NCI-H524 (cell line): ENCODE measurements at regions not wholly inside any gene's neighbourhood (a gene's known extent, or its start where the extent isn't known, plus 50 kb on each side); places are given as distances from the start of the nearest gene placed in this dataset.
A peak's percentile ranks its signal among the peaks of the same experiment; 100 is the strongest.
"Not testable (repeated sequence)": the region's sequence is repeated elsewhere in the genome, so short reads cannot be mapped to it uniquely, and the experiment has no call there.

Experiments
- DNase-seq, 2 experiments: peaks; one replicate each; lab custom pipeline; 2025; lab: John Stamatoyannopoulos, UW

DNA sequence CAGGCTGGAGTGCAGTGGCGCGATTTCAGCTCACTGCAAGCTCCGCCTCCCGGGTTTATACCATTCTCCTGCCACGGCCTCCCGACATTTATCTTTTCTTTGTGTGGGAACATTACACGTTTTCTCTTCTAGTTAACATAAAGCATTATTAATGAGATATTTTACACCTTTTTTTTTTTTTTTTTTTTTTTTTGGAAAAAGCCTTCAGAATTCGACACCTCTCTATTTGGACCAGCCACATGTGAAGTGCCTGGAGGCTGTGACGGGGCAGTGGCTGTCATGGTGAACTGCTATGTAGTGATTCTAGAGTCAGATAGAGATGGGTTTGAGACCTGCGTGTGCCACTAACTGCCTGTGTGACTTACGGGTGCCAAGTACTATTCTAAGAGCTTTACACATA is 64.3 kb downstream of the SMIM38 start:
- no peak for DNase-seq

DNA sequence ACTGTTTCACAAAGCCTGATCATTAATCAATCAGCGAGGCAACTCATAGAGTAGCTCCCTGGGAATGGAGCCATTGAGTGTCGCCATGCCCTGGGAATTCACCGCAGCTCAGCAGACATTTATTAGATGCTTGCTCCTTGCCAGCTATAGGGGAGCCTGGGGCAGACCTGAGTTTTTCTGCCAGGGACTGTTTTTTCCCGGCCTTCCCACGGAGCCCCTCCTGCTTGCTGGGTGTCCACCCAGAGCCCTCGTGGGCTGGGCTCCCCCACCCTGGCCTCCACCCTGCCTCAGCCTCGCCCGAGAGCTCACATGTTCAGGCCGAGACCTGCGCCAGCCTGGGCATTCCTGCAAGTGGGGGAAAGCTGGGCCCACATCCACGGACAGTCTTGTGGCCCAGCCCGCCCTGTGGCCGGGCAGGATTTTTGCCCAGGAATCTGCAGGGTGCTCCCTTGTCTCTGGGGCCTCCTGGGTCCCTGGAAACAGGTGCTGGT is 64.9 kb downstream of the SMIM38 start:
- DNase-seq, result no peak

DNA sequence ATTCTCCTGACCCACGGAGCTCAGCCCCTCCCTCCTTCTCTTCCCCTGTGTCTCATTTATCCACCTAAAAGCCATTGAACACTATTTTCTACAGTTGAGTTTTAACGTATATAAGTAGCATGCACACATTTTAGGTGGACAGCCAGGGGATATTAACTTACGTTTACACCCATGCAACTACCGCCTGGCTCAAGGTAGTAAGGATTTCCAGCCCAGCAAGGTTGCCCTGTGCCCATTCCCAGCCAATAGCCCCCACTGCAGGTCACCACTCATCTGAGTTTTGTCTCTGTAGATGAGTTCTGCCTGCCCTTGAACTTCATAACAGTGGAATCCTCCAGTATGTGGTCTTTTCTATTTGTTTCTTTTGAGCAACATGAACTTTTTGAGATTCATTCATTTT is 65.4 kb downstream of the SMIM38 start:
- no peak for DNase-seq

DNA sequence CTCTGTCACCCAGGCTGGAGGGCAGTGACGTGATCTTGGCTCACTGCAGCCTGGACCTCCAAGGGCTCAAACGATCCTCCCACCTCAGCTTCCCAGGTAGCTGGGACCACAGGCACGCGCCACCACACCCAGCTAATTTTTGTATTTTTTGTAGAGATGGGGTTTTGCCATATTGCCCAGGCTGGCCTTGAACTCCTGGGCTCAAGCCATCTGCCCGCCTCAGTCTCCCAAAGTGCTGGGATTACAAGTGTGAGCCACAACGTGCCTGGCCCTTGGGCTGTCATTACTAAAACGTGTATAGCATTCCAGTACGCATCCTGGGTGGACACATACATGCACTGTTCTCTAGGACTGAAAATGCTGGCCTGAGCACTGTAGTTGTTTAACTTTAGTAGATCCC is 65.9 kb downstream of the SMIM38 start:
- not testable (repeated sequence) for DNase-seq

DNA sequence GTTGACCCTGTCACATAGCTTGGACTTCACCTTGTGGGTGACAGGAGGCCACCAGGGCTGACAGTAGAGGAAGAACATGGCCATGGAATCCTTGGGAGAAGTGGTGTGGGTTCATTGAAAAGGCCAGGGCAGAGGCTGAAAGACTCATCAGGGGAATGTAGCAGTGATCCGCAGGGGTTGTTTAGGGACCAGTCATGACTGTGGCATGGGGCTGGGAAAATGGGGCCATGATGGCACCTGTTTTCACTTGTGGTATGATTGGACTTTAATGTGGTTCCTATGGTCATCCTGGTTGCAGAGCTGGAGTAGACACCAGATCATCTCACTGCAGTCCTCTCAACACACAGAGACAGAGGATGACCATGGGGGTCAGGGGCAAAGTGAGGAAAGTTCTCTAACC is 66.7 kb upstream of the MYEOV start:
- DNase-seq, result no peak

DNA sequence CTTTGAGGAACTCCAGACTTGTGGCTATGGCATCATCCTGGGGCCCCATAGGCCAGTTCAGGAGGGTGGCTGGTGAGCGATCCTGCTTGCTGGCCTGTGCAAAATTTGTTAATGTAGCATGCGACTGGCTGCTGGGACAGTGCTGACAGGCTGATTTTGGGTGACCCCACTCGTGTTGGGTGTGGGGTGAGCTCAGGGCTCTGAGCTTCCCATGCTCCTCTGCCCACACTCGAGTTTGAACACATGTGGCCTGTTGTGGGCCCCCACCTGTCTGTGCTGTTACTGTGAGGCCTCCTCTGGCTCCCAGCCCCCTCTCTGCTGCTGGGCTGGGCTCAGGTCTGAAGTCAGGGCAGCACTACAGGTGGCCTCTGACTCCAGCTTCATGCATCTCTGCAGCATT is 64.4 kb upstream of the MYEOV start:
- no peak for DNase-seq

DNA sequence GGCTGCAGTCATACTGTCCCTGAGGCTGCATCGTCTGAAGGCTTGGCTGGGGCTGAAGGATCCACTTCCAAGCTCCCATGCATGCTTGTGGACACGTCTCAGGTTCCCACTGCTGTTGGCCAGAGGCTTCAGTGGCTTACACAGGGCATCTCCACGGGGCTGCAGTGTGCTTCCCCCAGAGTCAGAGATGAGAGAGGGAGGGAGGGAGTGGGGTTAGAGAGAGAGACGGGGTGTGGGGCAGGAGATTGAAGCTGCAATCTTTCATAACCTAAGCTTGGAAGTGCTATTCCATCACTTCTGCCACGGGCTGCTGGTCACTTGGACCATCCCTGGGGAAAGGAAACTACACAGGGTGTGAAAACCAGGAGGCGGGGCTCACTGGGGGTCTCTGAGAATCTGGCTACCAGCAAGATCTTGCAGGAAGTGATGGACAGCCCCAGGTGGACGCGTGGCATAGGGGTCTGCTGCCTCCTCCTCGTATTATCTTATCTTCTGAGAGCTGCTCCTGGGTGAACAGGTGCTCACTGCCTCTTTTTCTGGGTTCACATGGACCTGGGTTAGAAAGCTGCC is 63.0 kb upstream of the MYEOV start:
- DNase-seq, result no peak

DNA sequence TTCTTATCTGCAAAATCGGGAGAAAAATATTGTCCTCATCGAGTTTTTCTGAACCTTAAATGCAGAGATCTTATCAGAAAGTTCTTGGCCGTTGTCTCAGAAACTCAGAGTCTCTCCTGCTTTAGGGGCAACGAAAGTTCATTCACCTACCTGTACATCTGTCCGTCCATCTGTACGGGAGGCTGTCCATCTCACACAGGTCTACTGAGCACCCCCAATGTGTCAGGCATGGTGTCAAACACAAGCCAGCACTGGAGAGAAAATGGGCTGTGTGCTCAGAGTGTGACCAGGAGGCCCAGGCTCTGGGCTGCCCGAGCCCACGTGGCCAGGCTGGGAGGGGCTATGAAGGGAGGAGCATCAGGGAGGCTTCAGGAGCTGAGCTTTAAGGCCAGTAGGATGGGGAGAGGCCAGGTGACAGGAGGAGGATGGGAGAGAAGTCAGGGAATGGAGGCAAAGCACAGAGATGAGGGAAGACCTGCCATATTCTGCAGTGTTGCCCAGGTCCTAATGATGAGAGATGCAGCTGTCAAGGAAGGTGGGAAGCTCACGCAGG is 62.4 kb upstream of the MYEOV start:
- no peak for DNase-seq

DNA sequence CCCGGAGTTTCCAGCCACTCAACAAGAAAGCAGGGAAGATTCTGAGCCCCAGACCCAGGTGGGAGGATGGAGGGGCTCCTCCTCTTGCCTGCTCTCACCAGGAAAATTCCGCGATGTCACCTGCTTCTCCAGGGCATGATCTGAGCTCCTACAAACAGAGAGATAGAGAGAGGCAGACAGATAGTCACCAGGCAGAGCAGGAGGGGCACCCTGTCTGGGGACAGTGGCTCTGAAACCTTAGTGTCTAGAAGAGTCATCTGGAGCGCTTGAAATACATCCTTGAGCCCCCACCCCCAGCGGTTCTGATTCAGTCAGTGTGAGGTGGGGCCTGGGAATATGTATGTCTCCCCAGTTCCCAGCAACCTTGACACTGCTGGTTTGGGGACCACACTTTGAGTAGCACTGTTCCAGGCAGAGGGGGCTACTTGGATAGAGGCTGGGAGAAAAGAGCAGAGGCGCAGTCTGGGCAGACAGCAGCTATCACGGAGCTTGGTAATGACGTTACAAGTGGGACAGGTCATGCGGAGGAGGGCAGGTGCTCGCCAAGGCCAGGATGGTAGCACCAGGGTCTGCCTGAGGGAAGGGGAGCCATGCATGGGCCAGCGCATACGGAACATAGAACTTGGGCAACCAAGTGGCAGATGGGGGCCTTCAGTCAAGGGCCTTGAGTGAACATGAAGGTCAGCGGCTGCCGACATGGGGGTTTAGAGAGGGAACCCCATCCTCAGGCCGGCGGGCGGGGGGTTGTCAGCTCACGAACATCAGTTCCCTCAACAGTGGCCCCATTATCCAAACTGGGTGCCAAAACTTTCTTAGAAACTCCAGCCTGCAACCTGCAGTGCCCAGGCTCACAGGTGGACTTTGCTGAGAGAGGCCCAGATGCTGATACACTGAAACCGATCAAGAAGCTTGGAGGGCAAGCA is 60.9 kb upstream of the MYEOV start:
- DNase-seq, result no peak

DNA sequence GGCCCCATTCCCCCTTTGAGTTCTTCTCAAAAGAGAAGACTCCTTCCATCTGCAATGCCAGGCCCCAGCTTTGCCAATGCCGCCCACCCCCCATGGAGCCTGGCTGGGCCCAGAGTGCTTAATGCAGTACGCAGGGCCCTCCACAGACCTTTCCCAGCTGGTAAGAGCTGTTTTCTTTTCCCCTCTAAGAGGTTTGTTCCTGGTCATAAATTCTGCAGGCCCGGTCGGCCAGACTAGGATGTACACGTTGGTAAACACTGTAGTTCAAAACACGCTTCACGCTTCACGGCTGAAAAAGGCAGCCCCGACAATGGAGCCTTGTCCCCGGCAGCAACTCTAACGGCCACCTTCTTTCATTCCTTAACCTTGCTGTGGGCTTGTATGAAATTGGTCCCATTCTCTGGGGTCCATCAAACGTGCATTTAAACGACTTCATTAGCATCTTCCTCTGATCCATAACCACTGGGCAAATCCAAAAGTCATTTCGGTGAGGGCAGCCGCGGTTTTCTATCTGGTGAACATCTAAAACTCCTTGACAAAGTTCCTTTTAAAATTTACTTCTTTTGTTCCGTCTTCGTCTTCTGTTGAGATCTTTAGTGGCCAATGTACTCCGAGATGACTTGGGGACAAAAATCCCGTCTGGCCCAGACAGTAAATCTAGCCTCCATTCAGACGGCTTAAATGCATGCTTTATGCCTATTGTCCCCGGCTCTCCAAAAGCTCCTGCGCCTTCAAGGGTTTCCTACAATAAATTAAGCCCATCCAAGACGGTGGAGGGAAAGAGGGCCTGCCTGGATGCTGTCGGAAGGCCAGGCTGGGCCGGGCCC is 60.0 kb upstream of the MYEOV start:
- DNase-seq, result no peak

DNA sequence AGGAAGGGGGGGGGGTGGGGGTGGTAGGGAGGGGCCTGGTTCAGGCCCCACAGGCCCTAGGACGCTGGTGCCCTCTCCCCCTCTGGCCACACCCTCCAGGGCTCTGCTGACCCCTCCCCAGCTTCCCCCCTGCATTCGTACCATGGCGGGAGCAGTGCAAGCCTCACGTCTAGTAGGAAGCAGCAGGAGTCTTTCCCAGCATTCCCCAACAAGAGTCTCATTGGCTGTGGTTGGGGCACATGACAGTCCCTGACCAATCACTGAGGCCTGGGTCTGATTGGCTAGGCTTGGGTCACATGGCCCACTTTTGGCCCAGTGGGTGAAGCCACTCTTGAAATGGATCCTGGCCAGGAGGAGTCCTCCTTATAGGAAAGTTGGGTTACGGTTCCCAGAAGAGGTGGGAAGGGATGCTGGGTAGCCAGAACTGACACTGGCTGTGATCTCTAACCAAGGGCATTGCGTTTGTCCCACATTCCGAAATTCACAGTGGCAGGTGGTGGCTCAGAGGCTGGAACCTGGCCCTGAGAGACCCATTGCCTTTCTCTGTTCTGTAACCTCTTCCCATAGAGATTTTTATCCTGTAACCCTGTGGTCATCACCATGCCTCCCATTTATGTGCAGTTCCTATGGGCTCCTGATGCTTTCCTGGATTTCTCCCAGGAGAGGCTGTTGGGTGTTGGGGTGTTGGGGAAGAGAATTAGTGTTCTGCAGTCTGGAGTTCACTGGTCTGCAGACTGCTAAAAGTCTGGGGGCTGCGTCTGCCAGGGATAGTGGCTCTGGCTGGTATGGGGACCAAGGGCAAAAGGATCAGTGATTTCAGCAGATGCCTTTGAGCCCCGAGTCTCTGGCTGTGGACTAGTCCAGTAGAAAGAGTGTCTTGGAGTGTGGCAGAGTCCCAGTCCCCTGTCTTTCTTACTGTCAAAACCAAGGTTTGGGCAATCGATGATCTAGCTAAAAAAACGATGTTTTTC is 58.9 kb upstream of the MYEOV start:
- no peak for DNase-seq

DNA sequence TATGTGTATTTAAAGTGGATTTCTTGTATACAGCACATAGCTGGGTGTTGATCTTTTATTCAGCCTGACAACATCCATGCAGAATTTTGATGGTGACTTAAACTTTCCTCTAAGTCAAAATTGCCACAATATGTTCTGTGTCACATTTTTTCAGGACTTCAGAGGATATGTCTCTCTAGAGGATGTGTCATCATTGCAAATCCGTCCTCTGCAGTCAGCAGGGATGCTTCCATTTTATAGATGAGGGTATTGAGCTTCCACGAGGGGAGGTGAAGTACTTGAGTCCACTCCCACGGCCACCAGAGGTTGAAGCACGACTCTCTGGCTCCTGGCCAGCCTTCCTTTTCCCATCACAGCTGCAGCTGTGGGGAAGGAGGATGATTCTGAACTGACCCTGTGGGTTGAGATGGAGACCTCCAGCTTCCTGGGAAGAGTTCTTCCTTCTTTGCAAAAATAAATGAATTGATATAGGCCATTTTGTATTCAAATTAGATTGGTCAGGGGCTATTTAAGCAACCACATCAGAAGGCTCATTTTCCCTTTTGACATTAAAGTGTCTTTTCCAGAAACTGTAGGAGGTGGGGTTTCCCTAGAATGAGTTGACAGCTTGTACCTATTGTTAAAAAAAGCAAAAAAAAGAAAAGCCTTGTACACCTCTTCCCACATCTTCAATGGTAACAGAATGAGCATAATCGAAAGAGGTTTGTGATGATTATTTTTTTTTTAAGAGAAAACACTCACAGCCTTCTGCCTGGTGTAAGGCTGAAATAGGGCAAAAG is 55.2 kb upstream of the MYEOV start:
- DNase-seq, result no peak

DNA sequence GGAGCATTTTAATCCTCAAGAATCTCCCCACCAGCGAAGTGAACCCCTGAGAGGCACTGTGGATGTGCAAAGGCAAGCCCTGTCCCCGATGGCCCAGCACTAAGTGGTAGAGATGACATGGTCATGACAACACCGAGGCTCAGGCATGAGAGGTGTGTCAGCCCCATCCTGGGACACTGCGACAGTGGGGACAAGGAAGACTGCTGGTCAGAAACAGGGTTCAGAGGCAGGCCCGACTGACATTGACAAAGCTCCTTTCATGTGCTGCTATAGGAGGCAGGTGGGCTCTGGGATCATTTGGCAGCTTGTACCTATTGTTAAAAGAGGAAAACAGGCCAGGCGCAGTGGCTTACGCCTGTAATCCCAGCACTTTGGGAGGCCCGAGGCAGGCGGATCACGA is 54.3 kb upstream of the MYEOV start:
- no peak for DNase-seq

DNA sequence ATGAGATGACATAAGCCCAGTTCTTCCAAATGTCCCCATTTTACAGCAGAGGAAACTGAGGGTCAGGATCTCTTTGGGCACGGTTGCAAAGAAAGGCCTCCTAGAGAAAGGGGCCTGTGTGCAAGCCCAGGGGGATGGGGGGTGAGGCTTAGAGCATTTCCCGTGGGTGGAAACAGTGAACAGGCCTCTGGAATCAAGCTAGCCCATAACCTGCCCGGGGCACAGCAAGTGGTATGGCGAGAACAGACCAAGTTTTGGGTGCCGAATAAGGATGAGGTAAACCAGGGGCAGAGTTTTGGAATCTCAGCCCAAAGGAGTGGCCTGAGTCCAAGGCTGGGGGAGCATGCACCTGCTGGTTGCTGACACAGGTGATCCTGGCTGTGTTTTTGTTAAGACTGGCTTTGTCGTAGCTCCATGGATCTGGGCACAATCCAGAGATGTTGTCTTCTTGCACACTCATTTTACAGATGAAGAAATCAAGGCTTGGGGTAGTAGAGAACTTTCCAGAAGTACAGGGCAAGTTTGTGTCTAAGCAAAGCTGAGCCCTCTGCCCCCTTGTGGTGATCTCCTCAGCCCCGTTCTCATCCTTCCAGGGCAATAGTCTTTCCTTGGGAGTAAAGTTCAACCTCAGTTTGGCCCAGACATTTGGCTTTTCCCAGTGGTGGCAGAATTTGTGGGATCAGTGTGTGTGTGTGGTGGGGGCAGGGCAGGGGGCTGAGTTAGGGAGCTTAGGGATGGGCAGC is 53.5 kb upstream of the MYEOV start:
- no peak for DNase-seq

DNA sequence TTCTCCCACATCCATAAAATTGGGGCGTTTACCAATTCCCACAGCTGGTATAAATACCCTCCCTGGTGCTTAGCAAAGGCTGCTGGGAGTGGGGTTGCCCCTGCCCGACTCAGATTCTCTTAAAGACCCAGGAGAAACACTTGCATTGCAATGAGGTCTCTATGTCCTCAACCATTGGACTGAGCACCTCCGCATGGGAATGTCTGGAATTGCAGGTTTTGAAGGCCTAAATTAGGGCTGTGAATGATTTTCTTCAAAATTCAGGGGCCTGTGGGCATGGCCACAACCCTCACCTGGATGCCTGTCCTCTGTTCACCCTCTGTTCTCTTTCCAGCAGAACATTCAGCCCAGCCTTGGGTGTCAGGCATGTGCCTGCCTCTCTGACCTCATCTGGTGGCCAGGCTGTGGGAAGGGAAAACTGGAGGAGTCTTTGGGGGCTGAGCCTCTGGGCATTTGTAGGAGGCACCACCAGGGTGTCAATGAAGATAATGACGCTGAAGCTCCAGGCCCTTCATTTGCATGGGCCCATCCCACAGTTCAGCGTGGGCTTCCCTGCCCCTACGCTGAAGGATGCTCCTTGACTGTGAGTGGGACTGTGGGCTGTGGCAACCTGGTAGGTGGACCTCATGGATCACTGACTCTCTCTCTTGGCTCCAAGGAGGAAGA is 52.7 kb upstream of the MYEOV start:
- DNase-seq, result no peak

DNA sequence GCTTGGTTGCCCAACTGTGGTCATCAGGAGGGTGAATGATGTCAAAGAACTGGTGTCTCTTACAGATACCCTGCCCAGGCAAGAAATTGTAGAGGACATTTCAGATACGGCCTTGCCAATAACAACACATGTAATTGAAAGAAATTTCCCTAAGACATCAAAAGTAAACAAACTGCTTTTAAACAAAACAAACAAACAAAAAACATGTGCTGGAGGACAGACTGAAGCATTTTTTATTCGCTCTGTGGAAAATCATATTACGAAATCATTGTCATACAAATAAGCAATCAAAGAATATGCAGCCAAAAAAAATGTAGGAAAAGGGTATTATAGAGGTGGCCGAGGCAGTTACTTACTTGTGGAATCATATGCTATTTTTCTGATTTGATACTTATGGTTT is 52.1 kb upstream of the MYEOV start:
- DNase-seq, result no peak

DNA sequence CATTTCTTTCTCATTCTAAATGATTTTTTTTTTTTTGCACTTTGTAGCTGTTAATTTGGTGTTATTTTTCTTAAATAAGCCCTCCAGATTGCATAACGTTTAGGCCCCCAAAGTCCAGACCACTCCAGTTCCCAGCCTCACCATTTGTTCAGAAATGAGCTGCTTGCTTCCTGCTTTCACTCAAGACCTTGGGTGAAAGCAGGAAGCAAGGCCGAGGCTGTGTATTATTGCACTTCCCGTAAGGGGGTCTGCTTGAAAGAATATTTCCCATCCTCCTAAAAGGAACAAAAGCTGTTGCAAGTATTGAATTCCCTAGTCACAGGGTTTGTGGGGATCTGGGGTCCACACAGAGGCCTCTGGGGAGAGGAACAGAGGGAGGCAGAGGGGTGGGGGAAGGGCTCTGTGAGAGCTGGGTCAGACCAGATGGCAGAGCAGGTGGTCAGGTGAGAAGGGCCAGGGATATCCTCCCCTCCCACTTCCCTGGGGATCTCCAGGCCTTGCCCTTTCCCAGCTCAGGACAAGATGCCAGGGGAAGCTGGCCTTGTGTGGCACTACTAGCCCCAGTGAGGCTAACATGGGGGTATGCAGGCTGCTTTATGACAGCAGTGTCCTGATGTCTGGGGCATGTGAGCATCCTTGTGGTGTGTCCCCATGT is 51.6 kb upstream of the MYEOV start:
- DNase-seq, result peak; percentile 86 to 97

DNA sequence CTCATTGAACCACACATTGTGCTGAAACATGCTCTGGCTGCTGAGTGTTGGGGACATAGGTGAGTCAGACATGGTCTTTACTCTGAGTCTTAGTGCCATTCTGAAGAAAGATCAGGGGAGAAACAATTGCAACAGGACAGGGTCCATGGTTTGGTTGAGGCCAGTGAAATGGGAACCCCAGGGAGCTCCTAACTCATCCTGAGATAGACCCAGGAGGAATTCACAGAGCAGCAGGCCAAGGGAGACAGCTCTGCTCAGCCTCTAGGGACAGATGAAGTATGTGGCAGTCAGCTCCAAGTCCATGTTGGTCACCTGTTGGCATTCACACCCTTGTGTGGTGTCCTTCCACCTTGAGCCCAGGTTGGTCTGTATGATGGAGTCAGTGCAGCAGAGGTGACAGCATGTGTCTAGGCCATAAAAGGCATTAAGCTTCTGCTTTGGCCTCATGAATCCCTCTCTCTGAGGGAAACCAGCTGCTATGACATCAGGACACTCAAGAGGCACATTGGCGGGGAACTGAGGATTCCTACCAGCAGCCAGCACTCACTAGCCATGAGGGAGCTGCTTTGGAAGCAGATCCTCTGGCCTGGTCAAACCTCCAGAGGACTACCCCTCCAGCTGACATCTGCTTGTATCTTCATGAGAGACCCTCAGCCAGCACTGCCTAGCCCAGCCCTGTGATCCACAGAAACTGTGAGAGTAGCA is 50.3 kb upstream of the MYEOV start:
- peak; percentile 35 to 77 for DNase-seq
